Heart left ventricle (tissue), 16 donors: ENCODE measurements at regions not wholly inside any gene's neighbourhood (a gene's known extent, or its start where the extent isn't known, plus 50 kb on each side); places are given as distances from the start of the nearest gene placed in this dataset.

Source experiments
- ATAC-seq, 4 donors: fragments of 200-7000 bp; cut with Tn5 transposase; one replicate each; pipeline ENCODE4 v1.9.1; 2020 to 2022; ENCODE audit warnings: moderate library complexity in 4 of 4, mild to moderate bottlenecking in 3 of 4, moderate number of reproducible peaks in 1 of 4
- DNase-seq, 5 donors: peaks; one replicate each; pipeline ENCODE4 v3.0.0-alpha.2; 2020
- H3K27ac ChIP-seq, 12 donors: fragments of 200-600 bp; sonication (generic) in 4 of 12; one replicate each; pipeline versions ENCODE4 v1.5.0 to v1.8.0; 2016 to 2022; ENCODE audit warnings: mild to moderate bottlenecking in 2 of 12
- H3K27me3 ChIP-seq, 9 donors: fragments of 200-600 bp; sonication (generic) in 2 of 9; one replicate each; pipeline versions ENCODE4 v1.5.1 to v1.8.0; 2016 to 2022; ENCODE audit warnings: mild to moderate bottlenecking in 3 of 9
- H3K36me3 ChIP-seq, 9 donors: fragments of 200-600 bp; sonication (generic) in 2 of 9; one replicate each; pipeline versions ENCODE4 v1.5.0 to v1.8.0; 2018 to 2022; ENCODE audit warnings: mild to moderate bottlenecking in 2 of 9
- H3K4me1 ChIP-seq, 12 donors: fragments of 200-600 bp; sonication (generic) in 4 of 12; one replicate each; pipeline versions ENCODE4 v1.5.0 to v1.8.0; 2016 to 2022; ENCODE audit warnings: mild to moderate bottlenecking in 3 of 12
- H3K4me3 ChIP-seq, 12 donors: fragments of 200-600 bp; sonication (generic) in 4 of 12; one replicate each; pipeline versions ENCODE4 v1.5.0 to v1.8.0; 2017 to 2022; ENCODE audit warnings: mild to moderate bottlenecking in 9 of 12, moderate library complexity in 4 of 12
- H3K9me3 ChIP-seq, 12 donors: fragments of 200-600 bp; sonication (generic) in 4 of 12; one replicate each; pipeline versions ENCODE4 v1.5.0 to v1.8.0; 2016 to 2022; ENCODE audit warnings: mild to moderate bottlenecking in 1 of 12
- POLR2A ChIP-seq, 2 donors: fragments of 450-650 bp; IDR thresholded peaks; one replicate each; pipeline ENCODE4 v1.6.1; 2017; ENCODE audit warnings: antibody characterized with exemption in 2 of 2, mild to moderate bottlenecking in 2 of 2, moderate library complexity in 2 of 2
- WGBS, 4 donors: extraction: QIAGEN DNeasy Blood & Tissue Kit in 2 of 4; methylation state at CpG; one replicate each; pipeline versions ENCODE4 v1.1.5 to v1.1.7; 2013 to 2018; 5-methylcytosine and 5-hydroxymethylcytosine counted together
- intact Hi-C, 10 donors: fragments of 100-400 bp; cut with DNase I; formaldehyde crosslinking; loops; one replicate each; pipeline versions ENCODE4 v1.11.1 to v1.14.2; 2022
- TF ChIP-seq, protein P1 (sequence below), 12 donors: fragments of 200-600 bp; sonication (generic) in 4 of 12; IDR thresholded peaks; one replicate each; pipeline versions ENCODE4 v1.5.0 to v1.8.0; 2018 to 2022; ENCODE audit warnings: antibody characterized with exemption in 12 of 12, mild to moderate bottlenecking in 5 of 12
- donor health status: ischemic (EF 13 %, LVEDD 7.1; RV severe dilation, severe dysfunction).
- donor health status: healthy with polysubstance abuse.
- donor health status: DM: no; HTN: yes; CAD: no.
- donor health status: DM: no; HTN: no; CAD: no.
- donor health status: ischemic (EF 25% LVEDD 6.9; RV normal size, moderate dysfunction).
- donor health status: ischemic (EF 25% LVEDD 5.7; RV mildly dilated, moderate dysfunction).
- donor health status: healthy.
- donor health status: DM: yes; HTN: yes; CAD: no.
- donor health status: ischemic (EF 35%, LVEDD 5.7; RV mildly dilated, moderate dysfunction).
- donor health status: nonischemic (EF 11% LVEDD 7.7; RV severe dilation, severe dysfunction).
- donor health status: DM: yes; HTN: yes; CAD: no.
- donor health status: PGD.
- donor health status: ischemic (EF 29% LVEDD 5.4; RV normal size, mild dysfunction).
- donor health status: nonischemic (EF 23%, LVEDD 6.1; RV moderate dilation, normal function).

- H3K4me1 ChIP-seq = no peaks in the 10 kb centered on the region
- ATAC-seq (no peak), DNase-seq (no peak)
- peaks cover 0 to 1% (median 0%) of the 10 kb centered on the region in 12 donors for H3K9me3 ChIP-seq
- 55 to 67% (median 57%) methylated on average over 3 of the region's 3 CpGs for WGBS, 4 donors
- intact Hi-C loops = no loop called here
- no peaks in the 10 kb centered on the region for H3K36me3 ChIP-seq
- no peaks in the 10 kb centered on the region for H3K27me3 ChIP-seq
- no peak overlapping the region for H3K27ac ChIP-seq
- no peak overlapping the region for H3K4me3 ChIP-seq
- TF ChIP-seq, protein P1, sequence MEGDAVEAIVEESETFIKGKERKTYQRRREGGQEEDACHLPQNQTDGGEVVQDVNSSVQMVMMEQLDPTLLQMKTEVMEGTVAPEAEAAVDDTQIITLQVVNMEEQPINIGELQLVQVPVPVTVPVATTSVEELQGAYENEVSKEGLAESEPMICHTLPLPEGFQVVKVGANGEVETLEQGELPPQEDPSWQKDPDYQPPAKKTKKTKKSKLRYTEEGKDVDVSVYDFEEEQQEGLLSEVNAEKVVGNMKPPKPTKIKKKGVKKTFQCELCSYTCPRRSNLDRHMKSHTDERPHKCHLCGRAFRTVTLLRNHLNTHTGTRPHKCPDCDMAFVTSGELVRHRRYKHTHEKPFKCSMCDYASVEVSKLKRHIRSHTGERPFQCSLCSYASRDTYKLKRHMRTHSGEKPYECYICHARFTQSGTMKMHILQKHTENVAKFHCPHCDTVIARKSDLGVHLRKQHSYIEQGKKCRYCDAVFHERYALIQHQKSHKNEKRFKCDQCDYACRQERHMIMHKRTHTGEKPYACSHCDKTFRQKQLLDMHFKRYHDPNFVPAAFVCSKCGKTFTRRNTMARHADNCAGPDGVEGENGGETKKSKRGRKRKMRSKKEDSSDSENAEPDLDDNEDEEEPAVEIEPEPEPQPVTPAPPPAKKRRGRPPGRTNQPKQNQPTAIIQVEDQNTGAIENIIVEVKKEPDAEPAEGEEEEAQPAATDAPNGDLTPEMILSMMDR (IDR thresholded peaks at IDR 0.05) = no peak
- TF ChIP-seq POLR2A (IDR thresholded peaks at IDR 0.05) = no peak
Measured at GRCh38 chr18:68564961-68565360, 149.9 kb downstream of the TMX3 start.

GRCh38 chr18:68564351-68564750 is 150.6 kb downstream of the TMX3 start:
- intact Hi-C loops = no loop called here
- H3K27me3 ChIP-seq = no peaks in the 10 kb centered on the region
- no peaks in the 10 kb centered on the region for H3K4me1 ChIP-seq
- H3K4me3 ChIP-seq = no peak overlapping the region
- H3K36me3 ChIP-seq = no peaks in the 10 kb centered on the region
- no peak for ATAC-seq
- H3K9me3 ChIP-seq = no peaks in the 10 kb centered on the region
- TF ChIP-seq, protein P1 (IDR thresholded peaks at IDR 0.05) = no peak
- no peak for TF ChIP-seq POLR2A (IDR thresholded peaks at IDR 0.05)
- H3K27ac ChIP-seq = no peak overlapping the region
- no peak for DNase-seq

DNA sequence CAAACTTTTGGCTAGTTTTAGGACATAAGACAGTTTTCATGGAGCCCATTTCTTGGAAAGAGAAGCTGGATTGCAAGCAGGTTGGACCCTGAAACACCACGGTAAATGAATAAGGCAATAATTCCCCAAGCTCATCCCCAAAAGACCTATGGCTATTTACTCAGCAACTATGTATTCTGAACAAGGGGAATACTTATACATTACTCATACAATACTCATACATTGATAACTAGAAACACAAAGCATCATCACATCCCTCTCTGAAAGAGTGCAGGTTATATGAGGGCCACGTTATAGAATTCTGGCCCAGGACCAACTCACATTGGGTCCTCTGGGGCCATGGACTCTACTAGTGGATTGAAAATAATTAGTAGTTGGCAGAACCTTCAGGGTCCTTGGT is 154.8 kb downstream of the TMX3 start:
- Histone ChIP-seq H3K4me1 (no peaks in the 10 kb centered on the region), H3K36me3 (no peaks in the 10 kb centered on the region), H3K27me3 (no peaks in the 10 kb centered on the region), H3K4me3 (no peak overlapping the region), H3K27ac (no peak overlapping the region), H3K9me3 (no peaks in the 10 kb centered on the region)
- intact Hi-C loops = no loop called here
- DNase-seq = no peak
- 76 to 83% (median 79%) methylated on average over 2 of the region's 2 CpGs for WGBS, 4 donors
- TF ChIP-seq POLR2A (IDR thresholded peaks at IDR 0.05) = no peak
- TF ChIP-seq, protein P1 (IDR thresholded peaks at IDR 0.05) = no peak
- no peak for ATAC-seq

- whole genome bisulfite sequencing, 4 donors = 85 to 94% (median 87%) methylated on average over 5 of the region's 5 CpGs
- no peaks in the 10 kb centered on the region for H3K36me3 ChIP-seq
- H3K27me3 ChIP-seq = no peaks in the 10 kb centered on the region
- no peak overlapping the region for H3K4me3 ChIP-seq
- DNase-seq = peak in 1 of 5 donors; percentile 30
- no peak overlapping the region for H3K27ac ChIP-seq
- TF ChIP-seq, protein P1 (IDR thresholded peaks at IDR 0.05) = no peak
- no peak for TF ChIP-seq POLR2A (IDR thresholded peaks at IDR 0.05)
- no peaks in the 10 kb centered on the region for H3K9me3 ChIP-seq
- no peak for ATAC-seq
- no peaks in the 10 kb centered on the region for H3K4me1 ChIP-seq
- intact Hi-C loops = no loop called here
Measured at GRCh38 chr18:68557183-68557582, 157.7 kb downstream of the TMX3 start.
